ENCODE measurements at regions not wholly inside any gene's neighbourhood (a gene's known extent, or its start where the extent isn't known, plus 50 kb on each side); places are given as distances from the start of the nearest gene placed in this dataset.

- Histone ChIP-seq H3K27ac (ENCODE audit: low read depth, low read length, poor library complexity, severe bottlenecking) (no peak overlapping the region), H3K4me3 (ENCODE audit: low read depth, low read length, poor library complexity, severe bottlenecking) (no peak overlapping the region), H4K20me1 (ENCODE audit: insufficient read depth, low read length) (no peaks in the 10 kb centered on the region), H3K36me3 (ENCODE audit: insufficient read depth, low read length) (no peaks in the 10 kb centered on the region), H3K4me1 (ENCODE audit: insufficient read depth, low read length, poor library complexity, severe bottlenecking) (no peaks in the 10 kb centered on the region), H2AFZ (ENCODE audit: low read length) (no peak overlapping the region), H3K9me2 (ENCODE audit: insufficient read depth, low read length) (no peaks in the 10 kb centered on the region), H3K9me3 (ENCODE audit: low read length) (no peaks in the 10 kb centered on the region), H3K79me2 (ENCODE audit: insufficient read depth, low read depth, low read length) (no peaks in the 10 kb centered on the region), H3K4me2 (ENCODE audit: low read length) (no peak overlapping the region)
- no peak for DNase-seq (ENCODE audit: low spot score)
- ChIA-PET CTCF (ENCODE audit: unreplicated experiment) (no interaction called here), POLR2A (no interaction called here)
- intact Hi-C loops (cut with micrococcal nuclease; ENCODE audit: unreplicated experiment) = no loop called here
- BruUV-seq (replicated peaks) = no TSS peak
- no peak for TF ChIP-seq EZH2phosphoT487 (IDR thresholded peaks at IDR 0.05; ENCODE audit: borderline replicate concordance, low read depth, low read length)
- no peak for TF ChIP-seq CTCF (conservative IDR thresholded peaks at IDR 0.05; ENCODE audit: low read length)
Measured at GRCh38 chr11:103824116-103824515, 212.3 kb upstream of the DDI1 start.

DNA sequence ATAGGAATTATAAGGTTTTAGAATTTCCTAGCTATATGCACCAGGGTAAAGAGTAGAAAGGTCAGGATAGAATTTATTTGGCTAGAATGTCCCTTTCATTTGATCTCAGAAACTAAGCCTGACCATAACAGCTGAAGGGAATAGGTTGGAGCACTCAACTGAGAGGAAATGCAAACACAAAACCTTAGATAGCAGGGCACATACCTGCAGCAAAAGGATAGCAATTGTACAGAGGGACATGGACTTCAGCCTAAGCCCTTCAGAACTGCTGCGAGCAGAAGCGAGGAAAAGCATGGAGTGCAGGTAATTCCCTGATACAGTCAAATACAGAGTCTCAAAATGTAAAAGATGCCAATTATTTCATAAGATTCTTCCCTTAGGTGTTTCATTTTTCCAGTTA, 211.0 kb upstream of the DDI1 start:
- no TSS peak for BruUV-seq (replicated peaks)
- H3K9me2 ChIP-seq (ENCODE audit: insufficient read depth, low read length) = no peaks in the 10 kb centered on the region
- no peak overlapping the region for H3K4me2 ChIP-seq (ENCODE audit: low read length)
- H3K4me3 ChIP-seq (ENCODE audit: low read depth, low read length, poor library complexity, severe bottlenecking) = no peak overlapping the region
- ChIA-PET POLR2A (interaction anchor here (0.6 to 1.9 kb wide), 9 partner anchors 9 to 490 kb away, joined by 3 to 6 read pairs (median 4); no protein-coding TSS in a partner anchor), CTCF (ENCODE audit: unreplicated experiment) (no interaction called here)
- no peaks in the 10 kb centered on the region for H3K79me2 ChIP-seq (ENCODE audit: insufficient read depth, low read depth, low read length)
- no peak overlapping the region for H3K27ac ChIP-seq (ENCODE audit: low read depth, low read length, poor library complexity, severe bottlenecking)
- no peaks in the 10 kb centered on the region for H4K20me1 ChIP-seq (ENCODE audit: insufficient read depth, low read length)
- H3K9me3 ChIP-seq (ENCODE audit: low read length) = no peaks in the 10 kb centered on the region
- no peak for DNase-seq (ENCODE audit: low spot score)
- intact Hi-C loops (cut with micrococcal nuclease; ENCODE audit: unreplicated experiment) = no loop called here
- TF ChIP-seq EZH2phosphoT487 (IDR thresholded peaks at IDR 0.05; ENCODE audit: borderline replicate concordance, low read depth, low read length) = no peak
- no peak for TF ChIP-seq CTCF (conservative IDR thresholded peaks at IDR 0.05; ENCODE audit: low read length)
- no peaks in the 10 kb centered on the region for H3K4me1 ChIP-seq (ENCODE audit: insufficient read depth, low read length, poor library complexity, severe bottlenecking)
- no peaks in the 10 kb centered on the region for H3K36me3 ChIP-seq (ENCODE audit: insufficient read depth, low read length)
- no peak overlapping the region for H2AFZ ChIP-seq (ENCODE audit: low read length)

DNA sequence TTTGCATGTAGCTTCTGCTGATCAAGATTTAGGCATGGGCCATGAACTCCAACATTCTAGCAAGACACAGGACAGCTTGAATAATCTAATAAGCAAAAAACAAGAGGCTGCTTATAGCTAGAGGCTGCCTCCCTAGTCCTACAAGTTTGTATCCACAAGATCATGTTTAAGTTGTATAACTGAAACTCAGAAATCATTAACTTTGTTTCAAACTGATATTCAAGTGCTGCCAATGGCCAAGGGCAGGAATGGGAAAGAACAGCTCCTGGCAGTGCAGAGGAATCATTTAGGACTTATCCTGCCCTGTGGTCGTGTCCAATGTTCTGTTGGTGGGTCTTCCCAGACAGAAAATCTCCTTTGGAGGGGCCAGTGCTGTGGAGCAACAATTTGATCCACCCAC, 209.6 kb upstream of the DDI1 start:
- no peak overlapping the region for H3K27ac ChIP-seq (ENCODE audit: low read depth, low read length, poor library complexity, severe bottlenecking)
- H3K79me2 ChIP-seq (ENCODE audit: insufficient read depth, low read depth, low read length) = no peaks in the 10 kb centered on the region
- CTCF ChIA-PET (ENCODE audit: unreplicated experiment) = no interaction called here
- no peak for TF ChIP-seq CTCF (conservative IDR thresholded peaks at IDR 0.05; ENCODE audit: low read length)
- no peak for TF ChIP-seq EZH2phosphoT487 (IDR thresholded peaks at IDR 0.05; ENCODE audit: borderline replicate concordance, low read depth, low read length)
- no peak overlapping the region for H3K4me3 ChIP-seq (ENCODE audit: low read depth, low read length, poor library complexity, severe bottlenecking)
- no peaks in the 10 kb centered on the region for H3K9me2 ChIP-seq (ENCODE audit: insufficient read depth, low read length)
- intact Hi-C loops (cut with micrococcal nuclease; ENCODE audit: unreplicated experiment) = no loop called here
- H4K20me1 ChIP-seq (ENCODE audit: insufficient read depth, low read length) = no peaks in the 10 kb centered on the region
- no TSS peak for BruUV-seq (replicated peaks)
- POLR2A ChIA-PET = interaction anchor here (0.7 to 1.9 kb wide), 4 partner anchors 9 to 23 kb away, joined by 3 to 6 read pairs (median 4); no protein-coding TSS in a partner anchor
- no peaks in the 10 kb centered on the region for H3K4me1 ChIP-seq (ENCODE audit: insufficient read depth, low read length, poor library complexity, severe bottlenecking)
- H3K36me3 ChIP-seq (ENCODE audit: insufficient read depth, low read length) = no peaks in the 10 kb centered on the region
- H3K4me2 ChIP-seq (ENCODE audit: low read length) = no peak overlapping the region
- H2AFZ ChIP-seq (ENCODE audit: low read length) = no peak overlapping the region
- DNase-seq (ENCODE audit: low spot score) = no peak
- no peaks in the 10 kb centered on the region for H3K9me3 ChIP-seq (ENCODE audit: low read length)

Data from OCI-LY7 (cell line).